ENCODE measurements at regions not wholly inside any gene's neighbourhood (a gene's known extent, or its start where the extent isn't known, plus 50 kb on each side); places are given as distances from the start of the nearest gene placed in this dataset.
"Not testable (repeated sequence)": the region's sequence is repeated elsewhere in the genome, so short reads cannot be mapped to it uniquely, and the experiment has no call there.

GRCh38 chr3:13245615-13245978, 172.4 kb upstream of the IQSEC1 start:
- DNase-seq = no peak

- no peak for DNase-seq
Observed at GRCh38 chr3:13243586-13243985, 170.4 kb upstream of the IQSEC1 start.

DNA sequence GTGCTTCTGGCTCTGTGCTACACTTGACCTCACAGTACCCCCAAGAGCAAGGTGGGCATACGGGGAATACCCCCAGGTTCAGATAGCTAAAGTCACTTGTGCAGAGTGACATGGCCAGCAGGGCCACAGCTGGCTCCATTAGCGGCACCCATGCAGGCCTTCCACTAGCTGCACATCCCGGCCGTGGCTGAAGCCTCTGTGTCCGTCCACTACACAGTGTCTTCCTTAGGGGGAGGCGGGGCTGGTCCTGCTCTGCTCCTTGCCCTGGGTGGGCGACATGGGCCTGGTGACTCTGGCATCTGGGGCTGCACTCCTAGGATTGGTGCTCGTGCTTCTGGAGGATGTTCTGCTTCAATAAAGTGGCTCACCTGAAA, 169.1 kb upstream of the IQSEC1 start:
- DNase-seq = no peak

DNA sequence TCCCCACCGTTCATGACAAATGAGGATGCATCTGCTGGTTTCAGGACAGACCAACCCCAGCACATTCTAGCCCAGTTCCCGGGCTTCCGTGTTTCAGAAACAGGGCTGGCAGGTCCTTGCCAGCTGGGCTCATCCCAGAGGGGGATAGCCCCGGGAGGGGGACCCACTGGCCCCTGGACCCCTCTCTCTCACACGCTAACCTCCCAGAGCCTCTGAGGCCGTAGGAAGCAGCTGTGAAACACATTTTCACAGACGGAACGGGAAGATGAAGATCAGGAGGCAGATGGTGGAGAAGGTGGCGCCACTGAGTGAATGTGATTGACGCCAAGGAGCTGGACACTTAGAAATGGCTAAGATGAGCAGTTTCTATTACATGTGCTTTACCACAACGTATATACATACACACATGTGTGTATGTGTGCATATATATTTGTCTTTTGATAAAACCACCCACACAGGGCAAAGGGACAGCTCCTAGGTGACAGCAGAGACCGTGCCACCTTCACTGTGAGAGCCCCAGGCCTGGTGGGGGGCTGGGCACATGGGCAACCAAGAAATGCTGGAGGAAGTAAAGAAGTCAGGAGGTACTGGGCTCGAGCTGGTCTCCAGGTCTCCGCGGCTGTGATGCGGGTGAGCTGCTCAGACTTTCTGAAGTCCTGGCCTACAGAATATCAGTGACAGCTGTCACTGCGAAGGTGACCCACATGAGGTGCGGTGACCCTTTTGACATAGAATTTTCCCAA, 168.6 kb upstream of the IQSEC1 start:
- no peak for DNase-seq

- DNase-seq = no peak
Observed at GRCh38 chr3:13240928-13241618, 167.8 kb upstream of the IQSEC1 start.

- no peak for DNase-seq
Observed at GRCh38 chr3:13239467-13239760, 166.2 kb upstream of the IQSEC1 start.

DNA sequence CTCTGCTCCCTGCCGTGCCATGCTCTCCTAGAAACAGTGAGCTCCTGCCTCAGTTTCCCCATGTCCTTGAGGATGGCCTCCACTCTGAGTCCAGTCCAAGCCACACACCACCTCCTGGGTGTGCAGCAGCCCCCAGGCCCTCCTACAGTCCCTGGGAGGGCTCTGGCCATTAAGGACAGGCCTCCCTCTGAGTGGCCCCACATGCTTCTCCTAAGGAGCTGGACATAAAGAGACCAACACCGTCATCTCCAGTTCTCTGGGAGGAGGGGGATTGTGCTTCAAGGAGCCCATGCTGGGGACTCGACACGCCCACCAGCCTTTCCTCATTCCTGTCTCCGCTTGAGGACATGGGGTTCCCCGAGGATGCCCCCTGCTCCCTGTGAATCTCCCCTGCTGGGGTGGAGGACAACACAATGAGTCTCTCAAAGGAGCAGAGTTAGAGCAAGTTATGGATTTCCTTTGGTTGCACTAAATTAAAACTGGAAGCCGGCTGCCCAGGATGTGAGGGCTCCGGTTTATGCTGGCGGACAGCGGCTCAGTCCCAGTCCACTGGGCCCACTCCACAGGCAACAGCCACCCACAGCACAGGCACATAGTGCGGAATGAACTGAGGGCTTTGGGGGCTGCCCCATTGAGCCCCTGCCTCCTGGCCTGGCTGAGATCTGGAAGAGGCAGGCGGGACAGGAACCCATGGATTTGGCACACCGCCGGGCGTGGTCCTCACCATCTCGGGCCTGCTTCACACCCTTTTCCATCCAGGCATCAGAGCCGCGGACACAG, 165.6 kb upstream of the IQSEC1 start:
- DNase-seq = no peak

- no peak for DNase-seq
Observed at GRCh38 chr3:13237776-13238490, 164.7 kb upstream of the IQSEC1 start.

DNA sequence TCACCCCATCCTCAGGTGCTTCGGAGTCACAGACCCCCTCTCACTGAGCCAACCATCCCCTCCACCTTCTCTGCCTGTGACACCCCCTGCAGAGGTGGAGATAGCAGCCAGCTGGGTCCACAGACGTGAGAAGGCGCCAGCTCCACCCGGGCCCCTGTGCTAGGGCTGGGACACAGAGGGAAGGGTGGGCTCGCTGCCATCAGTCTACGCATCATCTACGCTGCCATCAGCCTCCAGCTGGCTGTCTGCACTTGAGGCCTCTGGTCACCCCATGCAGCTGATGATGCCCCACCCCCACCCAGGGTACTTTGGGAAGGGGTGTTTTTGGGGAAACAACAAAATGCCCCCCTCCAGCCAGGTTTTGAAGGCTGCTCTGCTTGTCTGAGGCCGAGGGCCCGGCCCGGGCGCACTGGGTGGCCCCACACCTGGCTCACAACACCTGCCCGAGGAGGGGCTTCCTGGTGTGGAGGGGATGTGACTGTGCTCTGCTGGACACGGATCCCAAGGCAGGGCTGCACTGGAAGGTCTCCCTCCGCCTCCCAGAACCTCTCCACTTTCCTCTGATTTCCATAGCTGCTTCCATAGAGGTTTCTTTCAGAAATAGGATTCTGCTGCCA, 163.4 kb upstream of the IQSEC1 start:
- peak; percentile 35 for DNase-seq

- no peak for DNase-seq
Observed at GRCh38 chr3:13235897-13236296, 162.7 kb upstream of the IQSEC1 start.

DNA sequence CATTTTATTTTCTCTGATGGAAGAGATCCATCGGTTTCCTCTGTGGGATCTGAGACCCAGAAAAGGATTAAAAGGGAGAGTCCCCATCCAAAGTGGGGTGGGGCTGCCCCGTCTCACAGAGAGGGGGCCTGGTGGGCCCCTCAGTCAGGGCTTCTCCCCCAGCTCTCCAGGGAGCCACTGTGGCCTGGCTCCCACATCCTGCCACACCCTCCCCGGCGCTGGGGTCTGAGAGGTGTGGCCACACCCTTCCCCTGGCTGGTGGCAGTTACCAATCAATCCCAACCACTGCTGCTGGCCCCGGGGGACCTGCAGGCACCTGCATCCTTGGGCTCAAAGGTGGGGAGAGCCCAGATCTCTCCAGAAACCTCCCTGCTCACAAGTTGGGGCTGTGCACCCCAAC, 161.8 kb upstream of the IQSEC1 start:
- no peak for DNase-seq

GRCh38 chr3:13234666-13235065, 161.4 kb upstream of the IQSEC1 start:
- DNase-seq = no peak

DNA sequence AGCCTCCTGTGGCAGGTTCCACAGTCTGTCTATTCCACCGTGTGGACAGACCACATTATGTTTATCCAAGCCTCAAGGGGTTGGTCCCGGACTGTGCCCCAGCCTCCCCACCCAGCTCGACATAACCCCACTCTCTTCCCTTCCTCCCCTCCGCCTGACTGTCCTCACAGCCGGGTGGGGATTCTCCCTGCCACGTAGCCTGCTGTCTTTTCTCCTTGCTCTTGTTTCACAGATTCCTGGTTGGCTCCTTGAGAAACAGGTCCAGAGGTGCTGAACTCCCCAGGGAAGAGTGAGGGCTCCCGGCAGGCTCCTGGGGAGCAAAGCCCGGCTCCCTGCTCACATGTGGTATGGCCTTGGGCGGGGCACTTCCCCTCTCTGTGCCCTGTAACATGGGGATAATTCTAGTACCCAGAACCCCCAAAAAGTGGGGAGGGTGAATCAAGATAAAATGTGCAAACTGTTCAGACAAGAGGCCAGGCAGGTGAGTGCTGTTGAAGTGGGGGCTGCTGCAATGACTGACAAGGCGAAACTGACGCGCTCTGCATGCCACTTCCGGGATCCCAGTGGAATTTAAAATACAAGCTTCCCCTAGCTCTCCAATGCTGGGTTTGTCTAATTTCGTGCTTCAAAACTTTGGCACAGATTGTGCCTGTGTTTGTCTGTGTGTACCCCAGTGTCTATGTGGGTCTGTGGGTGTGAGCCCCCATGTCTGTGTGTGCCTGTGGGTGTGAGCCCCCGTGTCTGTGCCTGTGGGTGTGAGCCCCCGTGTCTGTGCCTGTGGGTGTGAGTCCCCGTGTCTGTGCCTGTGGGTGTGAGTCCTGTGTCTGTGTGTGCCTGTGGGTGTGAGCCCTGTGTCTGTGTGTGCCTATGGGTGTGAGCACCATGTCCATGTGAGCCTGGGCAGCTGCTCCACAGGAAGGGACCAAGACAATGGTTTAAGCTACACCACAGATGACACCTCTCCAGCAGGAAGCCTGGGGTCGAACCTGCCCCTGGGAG, 160.6 kb upstream of the IQSEC1 start:
- no peak for DNase-seq

GRCh38 chr3:13231781-13232666, 158.8 kb upstream of the IQSEC1 start:
- DNase-seq = no peak

DNA sequence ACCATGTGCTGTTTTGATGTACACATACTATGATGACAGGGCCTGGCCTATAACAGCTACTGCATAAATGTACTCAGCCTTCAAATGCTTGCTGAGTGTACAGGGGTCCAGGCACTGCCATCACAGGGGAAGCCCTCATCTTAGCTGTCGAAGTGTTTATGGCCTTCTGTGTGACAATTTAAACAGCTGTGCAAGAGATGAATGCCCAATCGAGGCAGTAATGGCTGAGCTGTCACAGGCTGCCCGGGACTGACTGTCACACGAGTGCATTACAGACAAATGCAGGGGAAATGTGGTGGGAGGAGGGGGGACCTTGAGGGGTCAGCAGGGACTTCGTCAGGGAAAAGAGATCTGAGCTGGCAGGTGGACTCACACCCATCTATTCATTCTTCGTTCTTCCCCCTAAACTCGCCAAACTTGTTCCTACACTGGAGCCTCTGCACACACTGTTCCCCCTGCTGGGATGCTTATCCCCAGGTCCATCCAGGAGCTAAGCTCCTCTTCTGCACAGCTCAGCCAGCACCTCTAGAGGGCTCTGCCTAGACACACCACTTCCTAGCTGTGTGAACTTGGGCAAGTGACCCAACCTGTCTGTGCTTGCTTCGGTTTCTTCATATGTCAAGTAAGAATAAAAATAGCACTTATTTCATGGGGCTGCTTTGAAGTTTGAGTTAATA, 156.2 kb upstream of the IQSEC1 start:
- DNase-seq = no peak

DNA sequence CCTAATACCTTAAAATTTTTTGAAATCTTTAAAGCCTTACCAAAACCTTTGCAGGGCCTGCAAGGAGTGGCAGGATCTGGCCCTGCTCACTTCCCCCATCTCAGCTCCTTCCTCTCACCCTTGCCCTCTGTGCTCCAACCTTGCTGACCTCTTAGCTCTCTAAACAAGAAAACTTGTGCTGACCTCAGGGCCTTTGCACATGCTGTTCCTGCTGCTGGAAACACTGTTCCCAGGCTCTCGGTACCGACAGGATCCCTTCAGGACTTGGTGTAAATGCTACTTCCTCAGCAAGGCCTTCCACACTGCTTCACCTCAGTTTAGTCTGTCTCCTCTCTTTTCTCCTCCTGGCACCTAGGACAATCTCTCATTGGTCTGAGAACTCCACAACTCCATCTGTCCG, 155.4 kb upstream of the IQSEC1 start:
- no peak for DNase-seq

DNA sequence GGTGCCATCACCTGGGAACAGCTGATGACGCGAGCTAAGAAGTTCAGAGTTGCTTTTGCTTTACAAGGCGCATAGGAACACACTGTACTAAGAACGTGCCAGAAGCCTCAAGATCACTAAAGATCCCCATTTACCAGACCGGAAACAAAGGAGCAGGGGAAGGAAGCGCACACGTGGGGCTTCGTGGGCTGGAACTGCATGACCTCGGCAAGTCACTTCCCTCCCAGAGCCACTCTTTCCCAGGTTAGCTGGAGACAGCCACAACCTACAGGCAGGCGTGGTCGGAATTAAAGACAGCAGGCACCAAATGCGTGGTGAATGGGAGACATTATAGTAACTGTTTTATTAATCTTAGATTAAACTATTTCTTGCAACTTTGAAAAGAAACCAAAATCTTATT, 154.9 kb upstream of the IQSEC1 start:
- not testable (repeated sequence) for DNase-seq

DNA sequence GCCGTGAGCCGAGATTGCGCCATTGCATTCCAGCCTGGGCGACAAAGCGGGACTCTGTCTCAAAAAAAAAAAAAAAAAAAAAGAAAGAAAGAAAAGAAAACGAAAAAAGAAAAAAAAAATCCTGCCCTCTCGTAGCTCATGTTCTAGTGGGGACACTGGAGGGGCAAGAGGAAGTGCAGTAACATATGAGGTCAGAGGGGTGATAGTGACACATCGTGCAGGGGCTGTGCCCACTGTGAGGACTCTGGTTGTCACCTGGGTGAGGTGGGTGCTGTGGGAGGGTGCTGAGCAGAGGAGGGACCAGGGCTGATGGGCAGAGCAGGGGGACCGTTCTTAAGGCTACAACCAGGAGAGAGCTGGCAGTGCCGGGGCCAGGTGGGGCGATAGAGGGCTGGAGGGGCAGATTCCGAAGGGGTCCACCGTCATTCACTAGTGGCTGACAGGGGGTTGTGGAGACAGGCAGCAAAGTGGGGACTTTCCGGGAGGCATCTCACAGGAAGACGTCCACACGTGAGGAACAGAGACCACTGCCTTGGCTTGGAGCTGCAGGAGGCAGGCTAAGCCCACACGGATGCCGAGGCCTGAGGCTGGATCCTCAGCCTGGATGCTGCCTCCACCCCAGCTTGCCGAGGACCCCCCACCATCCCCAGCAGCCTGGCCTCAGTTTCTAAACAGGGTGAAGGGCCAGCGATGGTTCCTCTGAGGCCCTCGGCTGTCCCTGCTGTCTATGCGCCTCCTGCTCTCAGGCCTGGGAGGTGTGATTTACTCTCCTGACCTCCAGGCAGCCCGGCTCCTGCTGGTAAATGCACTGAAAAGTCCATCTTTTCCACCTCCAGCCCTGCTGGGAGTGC, 154.3 kb upstream of the IQSEC1 start:
- no peak for DNase-seq

GRCh38 chr3:13224967-13225366, 151.7 kb upstream of the IQSEC1 start:
- DNase-seq = no peak

Measured in DMS79 (cell line).